Karpas-422 (cell line): ENCODE measurements at regions not wholly inside any gene's neighbourhood (a gene's known extent, or its start where the extent isn't known, plus 50 kb on each side); places are given as distances from the start of the nearest gene placed in this dataset.

Experiments used
- DNase-seq: peaks from one replicate; pipeline ENCODE4 v3.0.0-alpha.2; 2015
- H2AFZ ChIP-seq: fragments of 200-600 bp; sonication (generic); 2 replicates; pipeline ENCODE4 v1.6.1; 2014; ENCODE audit warnings: antibody characterized with exemption, low read length, mixed read lengths
- H3K27ac ChIP-seq: fragments of 200-600 bp; sonication (generic); 2 replicates; pipeline ENCODE4 v1.5.1; 2014; ENCODE audit warnings: mild to moderate bottlenecking, low read length, moderate library complexity
- H3K27me3 ChIP-seq: fragments of 200-600 bp; sonication (generic); 2 replicates; pipeline ENCODE4 v1.6.1; 2014; ENCODE audit warnings: low read length, mixed read lengths
- H3K36me3 ChIP-seq: fragments of 200-600 bp; sonication (generic); 2 replicates; pipeline ENCODE4 v1.6.1; 2014; ENCODE audit warnings: low read length, mixed read lengths; ENCODE audit not compliant: insufficient read depth
- H3K4me1 ChIP-seq: fragments of 200-600 bp; sonication (generic); 2 replicates; pipeline ENCODE4 v1.6.1; 2014; ENCODE audit warnings: mild to moderate bottlenecking, low read length, mixed read lengths
- H3K4me2 ChIP-seq: fragments of 200-600 bp; sonication (generic); 2 replicates; pipeline ENCODE4 v1.6.1; 2014; ENCODE audit warnings: low read length, low read depth, mild to moderate bottlenecking; ENCODE audit not compliant: poor library complexity, severe bottlenecking
- H3K4me3 ChIP-seq: fragments of 200-600 bp; sonication (generic); 2 replicates; pipeline ENCODE4 v1.5.1; 2014; ENCODE audit warnings: mild to moderate bottlenecking, antibody characterized with exemption, low read length, mixed read lengths
- H3K79me2 ChIP-seq: fragments of 200-600 bp; sonication (generic); 2 replicates; pipeline ENCODE4 v1.6.1; 2014; ENCODE audit warnings: mild to moderate bottlenecking, low read length, mixed read lengths
- H3K9ac ChIP-seq: fragments of 200-600 bp; sonication (generic); 2 replicates; pipeline ENCODE4 v1.6.0; 2014; ENCODE audit warnings: low read length
- H3K9me2 ChIP-seq: fragments of 200-600 bp; sonication (generic), shearing (Covaris generic); replicated peaks from 2 replicates; pipeline ENCODE4 v1.6.0; 2014; ENCODE audit warnings: mild to moderate bottlenecking, low read length, moderate library complexity; ENCODE audit not compliant: insufficient read depth
- H3K9me3 ChIP-seq: fragments of 300-700, 200-600 bp; sonication (generic); 2 replicates; pipeline ENCODE4 v1.6.1; 2014; ENCODE audit warnings: low read length, mixed read lengths
- H4K20me1 ChIP-seq: fragments of 200-600 bp; sonication (generic); 2 replicates; pipeline ENCODE4 v1.6.1; 2014; ENCODE audit warnings: mild to moderate bottlenecking, antibody characterized with exemption, low read length, low read depth; ENCODE audit not compliant: insufficient read depth

DNA sequence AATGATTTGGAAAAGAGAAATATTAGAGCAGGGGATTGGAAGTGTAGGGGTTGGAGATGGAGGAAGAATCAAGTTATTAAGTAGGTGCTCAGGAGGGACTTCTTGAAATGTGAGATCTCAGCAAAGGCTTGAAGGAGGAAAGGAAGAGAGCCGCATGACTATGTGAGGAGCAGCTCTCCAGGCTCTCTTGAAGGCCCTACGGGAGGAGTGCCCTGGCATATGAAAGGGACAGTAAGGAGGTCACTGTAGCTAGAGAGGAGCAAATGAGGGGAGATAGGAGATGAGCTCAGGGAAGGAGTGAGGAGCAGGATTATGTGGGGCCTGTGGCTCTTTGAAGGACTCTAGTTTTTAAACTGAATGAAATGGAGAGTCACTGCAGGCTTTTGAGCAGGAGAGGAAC is 181.1 kb upstream of the NABP1 start:
- Histone ChIP-seq H3K4me3 (no peak overlapping the region), H3K9me3 (no peaks in the 10 kb centered on the region), H3K9ac (no peak overlapping the region), H3K27me3 (no peaks in the 10 kb centered on the region), H3K27ac (no peak overlapping the region), H3K4me2 (no peak overlapping the region), H3K9me2 (no peaks in the 10 kb centered on the region), H3K79me2 (no peaks in the 10 kb centered on the region), H3K4me1 (no peaks in the 10 kb centered on the region), H2AFZ (no peak overlapping the region), H3K36me3 (no peaks in the 10 kb centered on the region), H4K20me1 (no peaks in the 10 kb centered on the region)
- no peak for DNase-seq

DNA sequence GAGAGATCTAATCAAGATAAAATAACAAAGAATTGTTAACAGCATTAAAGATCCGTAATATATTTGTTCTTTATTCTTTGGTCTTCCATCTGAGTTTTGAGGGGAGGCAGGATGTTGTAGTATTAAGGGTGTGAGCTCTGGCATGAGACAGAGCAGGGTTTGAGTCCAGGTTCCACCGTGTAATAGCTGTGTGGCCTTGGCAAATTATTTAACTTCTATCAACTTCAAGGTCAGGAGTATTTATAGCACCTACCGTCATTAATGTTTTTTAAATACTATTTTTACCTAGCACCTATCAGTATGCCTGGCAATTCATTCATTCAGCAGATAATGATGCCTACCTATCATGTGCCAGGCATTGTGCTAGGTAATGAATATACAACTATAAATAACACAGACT is 180.1 kb upstream of the NABP1 start:
- no peaks in the 10 kb centered on the region for H3K4me1 ChIP-seq
- no peaks in the 10 kb centered on the region for H3K36me3 ChIP-seq
- no peaks in the 10 kb centered on the region for H3K27me3 ChIP-seq
- H3K9me2 ChIP-seq: no peaks in the 10 kb centered on the region
- H3K9me3 ChIP-seq: no peaks in the 10 kb centered on the region
- no peaks in the 10 kb centered on the region for H3K79me2 ChIP-seq
- no peak for DNase-seq
- H3K9ac ChIP-seq: no peak overlapping the region
- no peaks in the 10 kb centered on the region for H4K20me1 ChIP-seq
- no peak overlapping the region for H3K4me3 ChIP-seq
- no peak overlapping the region for H3K27ac ChIP-seq
- no peak overlapping the region for H3K4me2 ChIP-seq
- no peak overlapping the region for H2AFZ ChIP-seq

- H3K4me1 ChIP-seq: no peaks in the 10 kb centered on the region
- H3K4me2 ChIP-seq: no peak overlapping the region
- no peak overlapping the region for H3K27ac ChIP-seq
- H2AFZ ChIP-seq: no peak overlapping the region
- H3K79me2 ChIP-seq: no peaks in the 10 kb centered on the region
- H3K27me3 ChIP-seq: no peaks in the 10 kb centered on the region
- DNase-seq: peak; percentile 46
- H3K9me3 ChIP-seq: no peaks in the 10 kb centered on the region
- H3K4me3 ChIP-seq: no peak overlapping the region
- H3K9ac ChIP-seq: no peak overlapping the region
- no peaks in the 10 kb centered on the region for H3K36me3 ChIP-seq
- H4K20me1 ChIP-seq: no peaks in the 10 kb centered on the region
- no peaks in the 10 kb centered on the region for H3K9me2 ChIP-seq
These were observed 178.9 kb upstream of the NABP1 start for GRCh38 chr2:191499050-191499449.

- no peaks in the 10 kb centered on the region for H3K4me1 ChIP-seq
- H3K36me3 ChIP-seq: no peaks in the 10 kb centered on the region
- H3K9me2 ChIP-seq: no peaks in the 10 kb centered on the region
- no peaks in the 10 kb centered on the region for H3K9me3 ChIP-seq
- no peak overlapping the region for H2AFZ ChIP-seq
- H3K27me3 ChIP-seq: no peaks in the 10 kb centered on the region
- H4K20me1 ChIP-seq: no peaks in the 10 kb centered on the region
- H3K79me2 ChIP-seq: no peaks in the 10 kb centered on the region
- DNase-seq: no peak
- no peak overlapping the region for H3K9ac ChIP-seq
- no peak overlapping the region for H3K4me2 ChIP-seq
- H3K4me3 ChIP-seq: no peak overlapping the region
- no peak overlapping the region for H3K27ac ChIP-seq
These were observed 177.9 kb upstream of the NABP1 start for GRCh38 chr2:191499874-191500565.

GRCh38 chr2:191500566-191500883 is 177.4 kb upstream of the NABP1 start:
- Histone ChIP-seq H3K4me2 (no peak overlapping the region), H3K9me2 (no peaks in the 10 kb centered on the region), H2AFZ (no peak overlapping the region), H3K36me3 (no peaks in the 10 kb centered on the region), H3K4me3 (no peak overlapping the region), H4K20me1 (no peaks in the 10 kb centered on the region), H3K4me1 (no peaks in the 10 kb centered on the region), H3K9me3 (no peaks in the 10 kb centered on the region), H3K27me3 (no peaks in the 10 kb centered on the region), H3K9ac (no peak overlapping the region), H3K79me2 (no peaks in the 10 kb centered on the region), H3K27ac (no peak overlapping the region)
- no peak for DNase-seq

DNA sequence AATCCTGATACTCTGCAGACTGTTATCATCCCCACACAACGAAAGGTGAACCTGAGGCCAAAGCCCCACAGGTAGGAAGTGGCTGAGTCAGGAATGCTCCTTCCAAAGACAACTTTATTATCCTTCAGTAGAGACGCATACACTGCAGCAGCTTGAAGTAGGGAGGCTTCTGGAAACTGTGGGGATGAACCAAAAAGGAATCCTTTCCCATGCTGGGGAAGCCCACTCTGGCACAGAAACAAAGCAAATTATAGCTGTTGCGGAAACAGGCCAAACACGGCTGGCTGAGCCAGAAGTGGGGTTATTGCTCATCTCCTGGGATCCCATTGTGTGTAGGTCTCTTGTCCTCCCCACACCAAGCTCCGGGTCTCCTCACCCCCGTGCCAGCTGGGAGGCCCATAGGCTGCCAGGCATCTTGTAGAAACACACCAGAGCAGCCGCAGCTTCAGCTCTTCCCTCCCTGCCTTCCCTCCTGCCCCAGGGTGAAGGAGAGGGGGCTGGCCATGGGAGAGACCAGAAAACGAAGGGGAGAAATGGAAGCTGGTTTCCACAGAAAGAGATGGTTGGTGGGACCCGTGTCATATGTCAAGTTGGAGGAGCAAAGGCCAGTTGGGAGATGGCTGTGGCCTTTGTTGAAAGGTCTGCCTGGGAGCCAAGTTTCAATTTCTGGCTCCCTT is 176.9 kb upstream of the NABP1 start:
- H3K27ac ChIP-seq: no peak overlapping the region

DNA sequence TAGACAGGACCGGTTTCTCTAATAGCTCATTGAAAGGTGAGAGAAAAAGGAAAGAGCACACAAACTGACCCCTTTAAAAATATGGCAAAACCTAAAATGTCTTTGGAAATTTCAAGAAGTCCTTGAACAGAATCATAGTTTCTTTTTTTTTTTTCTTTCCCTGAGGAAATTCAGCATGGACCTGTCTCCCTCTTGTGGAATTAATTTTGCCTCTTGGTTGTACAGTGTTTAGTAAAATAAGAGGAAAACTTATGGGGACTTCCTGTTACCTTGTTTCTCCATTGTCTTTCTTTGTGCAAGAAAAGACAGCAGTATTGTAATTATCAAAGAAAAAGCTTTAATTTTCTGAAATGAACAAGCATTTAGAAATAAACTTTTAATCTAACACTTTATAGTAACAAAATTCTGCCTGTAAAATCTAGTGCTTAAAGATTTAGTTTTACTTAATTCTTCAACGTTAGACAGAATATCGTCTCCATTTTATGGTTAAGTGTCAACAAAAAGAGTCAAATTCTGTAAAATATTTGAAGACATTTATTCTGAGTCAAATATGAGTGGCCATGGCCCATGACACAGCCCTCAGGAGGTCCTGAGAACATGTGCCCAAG is 176.3 kb upstream of the NABP1 start:
- no peak for DNase-seq
- Histone ChIP-seq H2AFZ (no peak overlapping the region), H3K4me3 (no peak overlapping the region), H4K20me1 (no peaks in the 10 kb centered on the region), H3K9me3 (no peaks in the 10 kb centered on the region), H3K9me2 (no peaks in the 10 kb centered on the region), H3K27ac (no peak overlapping the region), H3K4me2 (no peak overlapping the region), H3K36me3 (no peaks in the 10 kb centered on the region), H3K4me1 (no peaks in the 10 kb centered on the region), H3K79me2 (no peaks in the 10 kb centered on the region), H3K27me3 (no peaks in the 10 kb centered on the region), H3K9ac (no peak overlapping the region)

More for the DNA sequence above, 176.9 kb upstream of the NABP1 start:
- Histone ChIP-seq H3K9me3 (no peaks in the 10 kb centered on the region), H4K20me1 (no peaks in the 10 kb centered on the region), H3K9ac (no peak overlapping the region), H3K4me1 (no peaks in the 10 kb centered on the region), H3K4me3 (no peak overlapping the region), H3K27me3 (no peaks in the 10 kb centered on the region), H3K9me2 (no peaks in the 10 kb centered on the region), H3K36me3 (no peaks in the 10 kb centered on the region), H3K79me2 (no peaks in the 10 kb centered on the region), H2AFZ (no peak overlapping the region), H3K4me2 (no peak overlapping the region)
- DNase-seq: no peak

GRCh38 chr2:191506515-191506914 is 171.4 kb upstream of the NABP1 start:
- no peaks in the 10 kb centered on the region for H3K9me3 ChIP-seq
- no peaks in the 10 kb centered on the region for H3K9me2 ChIP-seq
- no peak for DNase-seq
- H4K20me1 ChIP-seq: no peaks in the 10 kb centered on the region
- H3K79me2 ChIP-seq: no peaks in the 10 kb centered on the region
- H3K9ac ChIP-seq: no peak overlapping the region
- no peak overlapping the region for H3K4me3 ChIP-seq
- H3K27me3 ChIP-seq: no peaks in the 10 kb centered on the region
- H3K4me1 ChIP-seq: no peaks in the 10 kb centered on the region
- H3K27ac ChIP-seq: no peak overlapping the region
- no peak overlapping the region for H2AFZ ChIP-seq
- H3K36me3 ChIP-seq: no peaks in the 10 kb centered on the region
- no peak overlapping the region for H3K4me2 ChIP-seq
